Smooth muscle cell (in vitro differentiated cells): ENCODE measurements at regions not wholly inside any gene's neighbourhood (a gene's known extent, or its start where the extent isn't known, plus 50 kb on each side); places are given as distances from the start of the nearest gene placed in this dataset.

Source experiments
- DNase-seq: peaks from one replicate; lab custom pipeline; 2025; ENCODE audit not compliant: unreplicated experiment; lab: John Stamatoyannopoulos, UW
- H2AFZ ChIP-seq: fragments of 200-600 bp; sonication (generic); 2 replicates; pipeline ENCODE4 v1.6.0; 2016; ENCODE audit warnings: antibody characterized with exemption, low read depth, mild to moderate bottlenecking
- H3F3A ChIP-seq: fragments of 200-600 bp; sonication (generic); 2 replicates; pipeline ENCODE4 v1.6.0; 2017; ENCODE audit warnings: antibody characterized with exemption, low read depth
- H3K27ac ChIP-seq: fragments of 200-600 bp; sonication (generic); 2 replicates; pipeline ENCODE4 v1.5.1; 2016; ENCODE audit warnings: low read depth, mild to moderate bottlenecking
- H3K27me3 ChIP-seq: fragments of 200-600 bp; sonication (generic); 2 replicates; pipeline ENCODE4 v1.6.1; 2016; ENCODE audit warnings: low read depth, mild to moderate bottlenecking
- H3K36me3 ChIP-seq: fragments of 200-600 bp; sonication (generic); 2 replicates; pipeline ENCODE4 v1.5.1; 2016; ENCODE audit warnings: low read depth
- H3K4me1 ChIP-seq: fragments of 200-600 bp; sonication (generic); 2 replicates; pipeline ENCODE4 v1.5.1; 2016; ENCODE audit warnings: low read depth
- H3K4me2 ChIP-seq: fragments of 200-600 bp; sonication (generic); 2 replicates; pipeline ENCODE4 v1.6.0; 2016; ENCODE audit warnings: mild to moderate bottlenecking
- H3K4me3 ChIP-seq: fragments of 200-600 bp; sonication (generic); 2 replicates; pipeline ENCODE4 v1.5.1; 2016; ENCODE audit warnings: mild to moderate bottlenecking
- H3K79me2 ChIP-seq: fragments of 200-600 bp; sonication (generic); 2 replicates; pipeline ENCODE4 v1.6.0; 2016; ENCODE audit warnings: low read depth, mild to moderate bottlenecking
- H3K9ac ChIP-seq: fragments of 200-600 bp; sonication (generic); 2 replicates; pipeline ENCODE4 v1.6.0; 2016; ENCODE audit warnings: low read depth
- H3K9me3 ChIP-seq: fragments of 200-600 bp; sonication (generic); replicated peaks from 2 replicates; pipeline ENCODE4 v1.5.1; 2016; ENCODE audit warnings: low read depth
- H4K20me1 ChIP-seq: fragments of 200-600 bp; sonication (generic); 2 replicates; pipeline ENCODE4 v1.6.0; 2016; ENCODE audit warnings: low read depth
- WGBS: methylation state at CpG from one replicate; pipeline ENCODE4 v1.1.7; 2016; ENCODE audit warnings: low lambda C conversion rate; 5-methylcytosine and 5-hydroxymethylcytosine counted together
- TF ChIP-seq, protein P1 (sequence below): fragments of 200-600 bp; sonication (generic); IDR thresholded peaks from 2 replicates; pipeline ENCODE4 v1.5.1; 2017; ENCODE audit warnings: borderline replicate concordance, mild to moderate bottlenecking, antibody characterized with exemption; ENCODE audit not compliant: insufficient read depth, poor library complexity, severe bottlenecking

DNA sequence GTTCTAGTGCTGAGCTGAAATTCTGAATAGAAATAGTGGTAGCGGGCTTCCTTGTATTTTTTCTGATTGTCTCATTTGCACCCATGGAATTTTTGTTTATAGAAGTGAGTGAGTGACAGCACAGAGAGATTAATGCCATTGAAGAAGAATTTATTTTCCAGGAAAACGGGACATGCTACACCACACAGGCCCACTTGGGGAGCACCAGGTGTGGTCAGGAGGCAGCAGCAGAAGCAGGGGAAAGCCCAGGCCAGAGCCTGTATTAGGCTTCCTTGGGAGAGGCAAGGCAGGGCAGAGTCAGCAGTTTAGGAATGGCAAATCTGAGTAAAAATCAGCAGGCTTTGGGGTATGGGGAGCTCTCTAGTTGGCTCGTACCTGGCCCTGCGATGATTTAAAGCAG is 88.4 kb upstream of the ATP11B start:
- WGBS: 64% methylated on average over 4 of the region's 4 CpGs
- Histone ChIP-seq H3K9ac (no peak overlapping the region), H3K4me2 (no peak overlapping the region), H3K4me3 (no peak overlapping the region), H2AFZ (no peak overlapping the region), H4K20me1 (no peaks in the 10 kb centered on the region), H3K27ac (no peak overlapping the region), H3K36me3 (no peaks in the 10 kb centered on the region), H3K79me2 (no peaks in the 10 kb centered on the region), H3F3A (no peaks in the 10 kb centered on the region), H3K4me1 (no peaks in the 10 kb centered on the region), H3K27me3 (no peaks in the 10 kb centered on the region), H3K9me3 (no peaks in the 10 kb centered on the region)
- DNase-seq: no peak
- TF ChIP-seq, protein P1, sequence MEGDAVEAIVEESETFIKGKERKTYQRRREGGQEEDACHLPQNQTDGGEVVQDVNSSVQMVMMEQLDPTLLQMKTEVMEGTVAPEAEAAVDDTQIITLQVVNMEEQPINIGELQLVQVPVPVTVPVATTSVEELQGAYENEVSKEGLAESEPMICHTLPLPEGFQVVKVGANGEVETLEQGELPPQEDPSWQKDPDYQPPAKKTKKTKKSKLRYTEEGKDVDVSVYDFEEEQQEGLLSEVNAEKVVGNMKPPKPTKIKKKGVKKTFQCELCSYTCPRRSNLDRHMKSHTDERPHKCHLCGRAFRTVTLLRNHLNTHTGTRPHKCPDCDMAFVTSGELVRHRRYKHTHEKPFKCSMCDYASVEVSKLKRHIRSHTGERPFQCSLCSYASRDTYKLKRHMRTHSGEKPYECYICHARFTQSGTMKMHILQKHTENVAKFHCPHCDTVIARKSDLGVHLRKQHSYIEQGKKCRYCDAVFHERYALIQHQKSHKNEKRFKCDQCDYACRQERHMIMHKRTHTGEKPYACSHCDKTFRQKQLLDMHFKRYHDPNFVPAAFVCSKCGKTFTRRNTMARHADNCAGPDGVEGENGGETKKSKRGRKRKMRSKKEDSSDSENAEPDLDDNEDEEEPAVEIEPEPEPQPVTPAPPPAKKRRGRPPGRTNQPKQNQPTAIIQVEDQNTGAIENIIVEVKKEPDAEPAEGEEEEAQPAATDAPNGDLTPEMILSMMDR: no peak

DNA sequence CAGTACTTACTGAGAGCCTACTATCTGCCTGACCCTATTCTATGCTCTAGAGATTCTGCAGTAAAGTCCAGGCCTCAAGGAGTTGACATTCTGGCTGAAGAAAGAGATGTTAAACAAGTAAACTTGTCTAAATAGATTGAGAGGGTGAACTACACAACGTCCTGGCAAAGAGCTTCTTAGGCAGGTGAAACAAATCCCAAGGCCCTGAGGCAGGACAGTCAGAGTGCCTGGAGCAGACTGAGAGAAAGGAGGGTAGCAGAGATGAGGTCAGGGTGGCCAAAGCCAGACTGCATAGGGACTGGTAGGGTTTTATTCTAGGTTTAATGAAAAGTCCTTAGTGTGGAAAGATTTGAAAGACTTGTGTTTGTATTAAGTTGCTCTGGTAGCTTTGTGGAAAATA is 84.5 kb upstream of the ATP11B start:
- H3K9ac ChIP-seq: no peak overlapping the region
- 66% methylated on average over 1 of the region's 1 CpG for WGBS
- no peaks in the 10 kb centered on the region for H3K27me3 ChIP-seq
- TF ChIP-seq, protein P1: no peak
- no peak overlapping the region for H3K4me2 ChIP-seq
- H3K36me3 ChIP-seq: no peaks in the 10 kb centered on the region
- no peak overlapping the region for H3K4me3 ChIP-seq
- no peaks in the 10 kb centered on the region for H3K9me3 ChIP-seq
- H3K27ac ChIP-seq: no peak overlapping the region
- H3F3A ChIP-seq: no peaks in the 10 kb centered on the region
- H2AFZ ChIP-seq: no peak overlapping the region
- no peak for DNase-seq
- H4K20me1 ChIP-seq: no peaks in the 10 kb centered on the region
- H3K4me1 ChIP-seq: no peaks in the 10 kb centered on the region
- no peaks in the 10 kb centered on the region for H3K79me2 ChIP-seq

DNA sequence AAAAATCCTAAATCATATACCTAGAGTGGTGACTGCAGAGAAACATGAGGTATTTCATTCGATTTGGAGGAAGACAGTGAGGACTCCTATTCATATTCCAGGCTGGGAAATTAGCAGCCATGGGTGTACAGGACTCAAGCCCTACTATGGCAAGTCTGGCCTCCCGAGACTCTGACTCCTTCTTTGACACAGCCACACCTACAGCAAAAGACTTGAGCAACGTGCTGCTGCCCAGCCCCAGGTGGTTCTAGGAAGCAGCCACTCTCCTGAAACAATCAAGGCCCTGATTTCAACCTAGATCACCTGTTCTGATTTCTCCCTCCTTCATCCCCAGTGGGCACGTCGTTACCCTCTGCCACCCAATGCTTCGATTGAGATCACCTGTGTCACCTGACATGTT is 84.0 kb upstream of the ATP11B start:
- Histone ChIP-seq H3K36me3 (no peaks in the 10 kb centered on the region), H4K20me1 (no peaks in the 10 kb centered on the region), H3K4me2 (no peak overlapping the region), H3K27me3 (no peaks in the 10 kb centered on the region), H3K4me3 (no peak overlapping the region), H3F3A (no peaks in the 10 kb centered on the region), H3K4me1 (no peaks in the 10 kb centered on the region), H3K9ac (no peak overlapping the region), H3K9me3 (no peaks in the 10 kb centered on the region), H3K79me2 (no peaks in the 10 kb centered on the region), H2AFZ (no peak overlapping the region), H3K27ac (no peak overlapping the region)
- 79% methylated on average over 6 of the region's 6 CpGs for WGBS
- no peak for DNase-seq
- TF ChIP-seq, protein P1: no peak

DNA sequence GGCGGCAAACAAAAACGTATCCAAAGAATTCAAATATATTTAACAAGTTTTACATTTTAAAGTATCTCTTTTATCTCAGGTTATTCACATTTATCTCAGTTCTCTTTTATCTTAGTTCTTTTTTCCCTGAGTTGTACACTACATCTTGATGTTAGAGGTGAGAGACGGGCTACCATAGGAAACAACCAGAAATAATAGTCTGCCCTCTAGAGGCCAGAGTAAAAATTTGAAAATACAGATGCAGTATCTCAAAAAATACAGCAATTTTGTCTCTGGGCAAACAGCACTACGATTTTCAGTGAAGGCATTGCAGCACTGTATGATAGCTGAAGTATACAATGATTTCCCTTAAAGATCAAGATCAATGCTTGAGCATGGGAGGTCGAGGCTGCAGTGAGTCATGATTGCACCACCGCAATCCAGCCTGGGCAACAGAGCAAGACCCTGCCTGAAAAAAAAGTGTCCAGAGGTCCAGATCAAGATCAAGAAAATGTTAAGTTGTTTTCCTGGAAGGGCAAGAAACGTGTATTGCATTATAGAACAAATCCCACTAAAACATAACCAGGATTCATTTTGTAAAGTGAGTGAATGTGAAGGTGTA is 82.6 kb upstream of the ATP11B start:
- DNase-seq: no peak
- Histone ChIP-seq H2AFZ (no peak overlapping the region), H3K4me3 (no peak overlapping the region), H3K4me1 (no peaks in the 10 kb centered on the region), H3K9me3 (no peaks in the 10 kb centered on the region), H3K4me2 (no peak overlapping the region), H3K79me2 (no peaks in the 10 kb centered on the region), H4K20me1 (no peaks in the 10 kb centered on the region), H3F3A (no peaks in the 10 kb centered on the region), H3K9ac (no peak overlapping the region), H3K36me3 (no peaks in the 10 kb centered on the region), H3K27ac (no peak overlapping the region), H3K27me3 (no peaks in the 10 kb centered on the region)
- TF ChIP-seq, protein P1: peak; percentile 69
- 46% methylated on average over 7 of the region's 7 CpGs for WGBS
